ENCODE measurements at regions not wholly inside any gene's neighbourhood (a gene's known extent, or its start where the extent isn't known, plus 50 kb on each side); places are given as distances from the start of the nearest gene placed in this dataset.
A peak's percentile ranks its signal among the peaks of the same experiment; 100 is the strongest.

- no peaks in the 10 kb centered on the region for H3K27me3 ChIP-seq (replicated peaks in 1 of 2; ENCODE audit: control insufficient read depth in 2 of 2, insufficient read depth in 2 of 2, low read length in 1 of 2)
- no peaks in the 10 kb centered on the region for H3K36me3 ChIP-seq (ENCODE audit: control insufficient read depth in 2 of 2, insufficient read depth in 2 of 2, low read length in 1 of 2)
- 29% methylated on average over 2 of the region's 2 CpGs for WGBS (ENCODE audit: insufficient coverage, insufficient replicate concordance, low lambda C conversion rate, missing lambda C conversion rate)
- POLR2A ChIA-PET, result no interaction called here
- in situ Hi-C loops (cut with MboI), result no loop called here
- no peak overlapping the region for H3K4me2 ChIP-seq (ENCODE audit: control insufficient read depth, insufficient read depth)
- no peaks in the 10 kb centered on the region for H4K20me1 ChIP-seq (ENCODE audit: control insufficient read depth, insufficient read depth)
- H3K79me2 ChIP-seq (ENCODE audit: control insufficient read depth, insufficient read depth, low read length), result no peaks in the 10 kb centered on the region
- CTCF ChIA-PET, result no interaction called here
- no peak overlapping the region for H3K27ac ChIP-seq (ENCODE audit: control insufficient read depth, insufficient read depth)
- TF ChIP-seq REST (IDR thresholded peaks at IDR 0.05; ENCODE audit: low read depth, low read length) (no peak), EGR1 (IDR thresholded peaks at IDR 0.05; ENCODE audit: borderline replicate concordance in 1 of 2, low read depth in 2 of 2, low read length in 2 of 2) (no peak)
- H3K4me3 ChIP-seq, result no peak overlapping the region
- H3K9me3 ChIP-seq (replicated peaks; ENCODE audit: control insufficient read depth, insufficient read depth, low read length), result no peaks in the 10 kb centered on the region
- no peak overlapping the region for H2AFZ ChIP-seq (ENCODE audit: control insufficient read depth, low read depth, low read length)
- H3K4me1 ChIP-seq (ENCODE audit: control insufficient read depth, insufficient read depth, low read length), result no peaks in the 10 kb centered on the region
- SMC1A ChIA-PET (ENCODE audit: uncharacterized antibody, unreplicated experiment), result no interaction called here
- no peak for DNase-seq (ENCODE audit: low read depth, low spot score)
- no peak for FAIRE-seq
- H3K9ac ChIP-seq (ENCODE audit: control insufficient read depth, insufficient read depth, low read length), result no peak overlapping the region
- RAD21 ChIA-PET (ENCODE audit: unreplicated experiment), result interaction anchor here (0.7 kb wide), 1 partner anchor 1687 kb away, joined by 3 read pairs; no protein-coding TSS in a partner anchor
- intact Hi-C loops (cut with micrococcal nuclease; ENCODE audit: unreplicated experiment), result no loop called here
- no TSS peak for BruUV-seq (replicated peaks)
- peak; percentile 77 for ATAC-seq
Measured at GRCh38 chr18:28767727-28768211, 590.8 kb upstream of the CDH2 start.

GRCh38 chr18:28767201-28767600 lies 590.3 kb upstream of the CDH2 start:
- Histone ChIP-seq H3K4me1 (ENCODE audit: control insufficient read depth, insufficient read depth, low read length) (no peaks in the 10 kb centered on the region), H3K27me3 (replicated peaks in 1 of 2; ENCODE audit: control insufficient read depth in 2 of 2, insufficient read depth in 2 of 2, low read length in 1 of 2) (no peaks in the 10 kb centered on the region), H2AFZ (ENCODE audit: control insufficient read depth, low read depth, low read length) (no peak overlapping the region), H3K9me3 (replicated peaks; ENCODE audit: control insufficient read depth, insufficient read depth, low read length) (no peaks in the 10 kb centered on the region), H3K27ac (ENCODE audit: control insufficient read depth, insufficient read depth) (no peak overlapping the region), H3K9ac (ENCODE audit: control insufficient read depth, insufficient read depth, low read length) (no peak overlapping the region), H3K79me2 (ENCODE audit: control insufficient read depth, insufficient read depth, low read length) (no peaks in the 10 kb centered on the region), H3K36me3 (ENCODE audit: control insufficient read depth in 2 of 2, insufficient read depth in 2 of 2, low read length in 1 of 2) (no peaks in the 10 kb centered on the region), H3K4me3 (no peak overlapping the region), H3K4me2 (ENCODE audit: control insufficient read depth, insufficient read depth) (no peak overlapping the region), H4K20me1 (ENCODE audit: control insufficient read depth, insufficient read depth) (no peaks in the 10 kb centered on the region)
- no peak for DNase-seq (ENCODE audit: low read depth, low spot score)
- SMC1A ChIA-PET (ENCODE audit: uncharacterized antibody, unreplicated experiment), result no interaction called here
- no TSS peak for BruUV-seq (replicated peaks)
- ATAC-seq, result no peak
- FAIRE-seq, result no peak
- POLR2A ChIA-PET, result no interaction called here
- RAD21 ChIA-PET (ENCODE audit: unreplicated experiment), result interaction anchor here (0.7 kb wide), 1 partner anchor 1688 kb away, joined by 3 read pairs; no protein-coding TSS in a partner anchor
- in situ Hi-C loops (cut with MboI) (no loop called here), intact Hi-C loops (cut with micrococcal nuclease; ENCODE audit: unreplicated experiment) (no loop called here)
- CTCF ChIA-PET, result no interaction called here
- WGBS (ENCODE audit: insufficient coverage, insufficient replicate concordance, low lambda C conversion rate, missing lambda C conversion rate), result 95% methylated on average over 1 of the region's 1 CpG
- TF ChIP-seq ATF7 (IDR thresholded peaks at IDR 0.05; ENCODE audit: low read depth) (no peak), NR2C1 (IDR thresholded peaks at IDR 0.05) (no peak), NFYA (IDR thresholded peaks at IDR 0.05; ENCODE audit: borderline replicate concordance, low read depth, low read length) (no peak), HDAC2 (IDR thresholded peaks at IDR 0.05) (no peak), SMARCA5 (IDR thresholded peaks at IDR 0.05) (no peak), KAT2A (conservative IDR thresholded peaks at IDR 0.05; ENCODE audit: control insufficient read depth, low read depth, low read length) (no peak), ZSCAN29 (IDR thresholded peaks at IDR 0.05) (no peak), HDAC6 (IDR thresholded peaks at IDR 0.05; ENCODE audit: unreplicated experiment) (no peak), TBL1XR1 (IDR thresholded peaks at IDR 0.05; ENCODE audit: low read depth, low read length) (no peak), LARP7 (IDR thresholded peaks at IDR 0.05) (no peak), ZZZ3 (IDR thresholded peaks at IDR 0.05; ENCODE audit: control insufficient read depth, insufficient read length, low read depth) (no peak), BACH1 (IDR thresholded peaks at IDR 0.05; ENCODE audit: borderline replicate concordance) (no peak), CREM (IDR thresholded peaks at IDR 0.05; ENCODE audit: low read depth) (no peak), DPF2 (IDR thresholded peaks at IDR 0.05) (no peak)
- TF ChIP-seq, protein P1, sequence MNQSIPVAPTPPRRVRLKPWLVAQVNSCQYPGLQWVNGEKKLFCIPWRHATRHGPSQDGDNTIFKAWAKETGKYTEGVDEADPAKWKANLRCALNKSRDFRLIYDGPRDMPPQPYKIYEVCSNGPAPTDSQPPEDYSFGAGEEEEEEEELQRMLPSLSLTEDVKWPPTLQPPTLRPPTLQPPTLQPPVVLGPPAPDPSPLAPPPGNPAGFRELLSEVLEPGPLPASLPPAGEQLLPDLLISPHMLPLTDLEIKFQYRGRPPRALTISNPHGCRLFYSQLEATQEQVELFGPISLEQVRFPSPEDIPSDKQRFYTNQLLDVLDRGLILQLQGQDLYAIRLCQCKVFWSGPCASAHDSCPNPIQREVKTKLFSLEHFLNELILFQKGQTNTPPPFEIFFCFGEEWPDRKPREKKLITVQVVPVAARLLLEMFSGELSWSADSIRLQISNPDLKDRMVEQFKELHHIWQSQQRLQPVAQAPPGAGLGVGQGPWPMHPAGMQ (IDR thresholded peaks at IDR 0.05; ENCODE audit: borderline replicate concordance), result no peak
